ENCODE measurements at regions not wholly inside any gene's neighbourhood (a gene's known extent, or its start where the extent isn't known, plus 50 kb on each side); places are given as distances from the start of the nearest gene placed in this dataset.
"Not testable (repeated sequence)": the region's sequence is repeated elsewhere in the genome, so short reads cannot be mapped to it uniquely, and the experiment has no call there.

DNA sequence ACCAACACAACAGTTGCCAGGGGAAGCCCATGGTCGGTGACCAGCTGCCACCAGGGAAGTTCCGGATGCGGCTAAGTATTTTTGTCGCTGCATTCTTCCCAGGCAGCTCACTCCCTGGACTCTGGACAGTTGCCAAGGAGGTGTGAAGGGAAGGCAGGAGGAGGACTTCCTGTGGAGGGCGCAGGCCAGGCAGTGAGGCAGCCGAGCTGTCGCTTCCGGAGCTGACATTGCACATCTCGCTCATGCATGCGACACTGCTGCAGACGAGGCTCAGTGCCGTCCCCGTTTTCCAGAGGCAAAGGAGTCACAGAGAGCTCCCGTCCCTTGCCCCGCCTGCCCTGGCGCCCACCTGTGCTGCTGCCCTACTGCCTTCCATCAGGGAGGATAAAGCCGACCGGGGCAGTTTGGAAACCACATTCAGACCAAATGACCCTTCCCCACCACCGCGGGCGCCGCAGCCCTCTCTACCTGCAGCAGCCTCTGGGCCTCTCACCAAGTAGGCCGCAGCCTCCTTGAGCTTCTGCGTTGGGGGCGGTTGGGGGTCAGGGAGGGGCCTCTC, 81.4 kb downstream of the NENF start:
- DNase-seq (ENCODE audit: low read depth in 2 of 2): peak; percentile 29 to 74
- Histone ChIP-seq H3K79me2 (ENCODE audit: control insufficient read depth, insufficient read depth, low read length) (no peaks in the 10 kb centered on the region), H3K27ac (ENCODE audit: insufficient read depth, low read length) (no peak overlapping the region), H3K4me3 (replicated peaks in 1 of 4; ENCODE audit: control extremely low read depth in 1 of 4, insufficient read depth in 1 of 4, low read depth in 3 of 4, low read length in 4 of 4) (no peak overlapping the region), H3K4me2 (ENCODE audit: extremely low read depth, insufficient read depth, low read length) (no peak overlapping the region), H3K9ac (ENCODE audit: insufficient read depth, low read length) (no peak overlapping the region), H3K27me3 (ENCODE audit: control insufficient read depth, insufficient read depth, low read length) (peaks cover 6% of the 10 kb centered on the region), H3K36me3 (ENCODE audit: control insufficient read depth, insufficient read depth, low read length) (no peaks in the 10 kb centered on the region), H4K20me1 (ENCODE audit: control insufficient read depth, extremely low read depth, insufficient read depth, low read length) (no peaks in the 10 kb centered on the region), H3K4me1 (ENCODE audit: control insufficient read depth, extremely low read depth, insufficient read depth, low read length) (peaks cover 6% of the 10 kb centered on the region), H3K9me3 (ENCODE audit: control insufficient read depth, insufficient read depth, low read depth, low read length) (no peaks in the 10 kb centered on the region), H2AFZ (ENCODE audit: low read length) (no peak overlapping the region)
- TF ChIP-seq EZH2 (IDR thresholded peaks at IDR 0.05; ENCODE audit: low read length, missing control alignments) (peak; percentile 62), CTCF (conservative IDR thresholded peaks at IDR 0.05 in 1 of 2, IDR thresholded peaks at IDR 0.05 in 1 of 2; ENCODE audit: low read depth in 1 of 2, low read length in 2 of 2) (no peak)

DNA sequence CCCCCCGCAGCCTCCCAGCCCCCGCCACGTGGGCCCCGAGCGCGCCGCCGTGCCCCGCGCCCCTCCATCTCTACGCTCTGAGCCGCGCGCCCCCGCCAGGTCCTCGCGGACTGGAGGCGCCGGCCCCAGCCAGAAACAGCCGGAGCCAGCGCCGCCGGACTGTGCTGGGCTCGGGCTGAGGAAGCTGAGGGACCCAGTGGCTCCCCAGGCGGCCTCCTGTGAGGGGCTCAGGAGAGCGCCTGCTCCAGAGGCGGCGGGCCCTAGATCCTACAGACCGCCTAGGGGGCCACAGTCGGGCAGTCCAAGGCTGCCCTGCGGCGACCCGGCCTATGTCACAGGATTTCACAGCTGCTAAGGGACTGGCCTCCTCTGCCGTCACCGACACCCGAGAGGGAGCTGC, 82.1 kb downstream of the NENF start:
- Histone ChIP-seq H3K27ac (ENCODE audit: insufficient read depth, low read length) (no peak overlapping the region), H4K20me1 (ENCODE audit: control insufficient read depth, extremely low read depth, insufficient read depth, low read length) (no peaks in the 10 kb centered on the region), H3K4me1 (ENCODE audit: control insufficient read depth, extremely low read depth, insufficient read depth, low read length) (peaks cover 6% of the 10 kb centered on the region), H3K9ac (ENCODE audit: insufficient read depth, low read length) (no peak overlapping the region), H3K4me2 (ENCODE audit: extremely low read depth, insufficient read depth, low read length) (no peak overlapping the region), H3K36me3 (ENCODE audit: control insufficient read depth, insufficient read depth, low read length) (no peaks in the 10 kb centered on the region), H3K9me3 (ENCODE audit: control insufficient read depth, insufficient read depth, low read depth, low read length) (no peaks in the 10 kb centered on the region), H2AFZ (ENCODE audit: low read length) (no peak overlapping the region), H3K79me2 (ENCODE audit: control insufficient read depth, insufficient read depth, low read length) (no peaks in the 10 kb centered on the region), H3K27me3 (ENCODE audit: control insufficient read depth, insufficient read depth, low read length) (peaks cover 6% of the 10 kb centered on the region), H3K4me3 (replicated peaks in 1 of 4; ENCODE audit: control extremely low read depth in 1 of 4, insufficient read depth in 1 of 4, low read depth in 3 of 4, low read length in 4 of 4) (no peak overlapping the region)
- TF ChIP-seq EZH2 (IDR thresholded peaks at IDR 0.05; ENCODE audit: low read length, missing control alignments) (no peak), CTCF (conservative IDR thresholded peaks at IDR 0.05 in 1 of 2, IDR thresholded peaks at IDR 0.05 in 1 of 2; ENCODE audit: low read depth in 1 of 2, low read length in 2 of 2) (no peak)
- no peak for DNase-seq (ENCODE audit: low read depth in 2 of 2)

- H3K27ac ChIP-seq (ENCODE audit: insufficient read depth, low read length): no peak overlapping the region
- no peaks in the 10 kb centered on the region for H3K36me3 ChIP-seq (ENCODE audit: control insufficient read depth, insufficient read depth, low read length)
- H4K20me1 ChIP-seq (ENCODE audit: control insufficient read depth, extremely low read depth, insufficient read depth, low read length): no peaks in the 10 kb centered on the region
- H3K79me2 ChIP-seq (ENCODE audit: control insufficient read depth, insufficient read depth, low read length): no peaks in the 10 kb centered on the region
- H3K27me3 ChIP-seq (ENCODE audit: control insufficient read depth, insufficient read depth, low read length): peaks cover 8% of the 10 kb centered on the region
- H3K4me2 ChIP-seq (ENCODE audit: extremely low read depth, insufficient read depth, low read length): no peak overlapping the region
- H3K9ac ChIP-seq (ENCODE audit: insufficient read depth, low read length): no peak overlapping the region
- no peak overlapping the region for H3K4me3 ChIP-seq (replicated peaks in 1 of 4; ENCODE audit: control extremely low read depth in 1 of 4, insufficient read depth in 1 of 4, low read depth in 3 of 4, low read length in 4 of 4)
- H2AFZ ChIP-seq (ENCODE audit: low read length): no peak overlapping the region
- peaks cover 6% of the 10 kb centered on the region for H3K4me1 ChIP-seq (ENCODE audit: control insufficient read depth, extremely low read depth, insufficient read depth, low read length)
- no peaks in the 10 kb centered on the region for H3K9me3 ChIP-seq (ENCODE audit: control insufficient read depth, insufficient read depth, low read depth, low read length)
- no peak for DNase-seq (ENCODE audit: low read depth in 2 of 2)
- no peak for TF ChIP-seq EZH2 (IDR thresholded peaks at IDR 0.05; ENCODE audit: low read length, missing control alignments)
- TF ChIP-seq CTCF (conservative IDR thresholded peaks at IDR 0.05 in 1 of 2, IDR thresholded peaks at IDR 0.05 in 1 of 2; ENCODE audit: low read depth in 1 of 2, low read length in 2 of 2): no peak
These were observed 82.6 kb downstream of the NENF start for GRCh38 chr1:212515329-212515760.

DNA sequence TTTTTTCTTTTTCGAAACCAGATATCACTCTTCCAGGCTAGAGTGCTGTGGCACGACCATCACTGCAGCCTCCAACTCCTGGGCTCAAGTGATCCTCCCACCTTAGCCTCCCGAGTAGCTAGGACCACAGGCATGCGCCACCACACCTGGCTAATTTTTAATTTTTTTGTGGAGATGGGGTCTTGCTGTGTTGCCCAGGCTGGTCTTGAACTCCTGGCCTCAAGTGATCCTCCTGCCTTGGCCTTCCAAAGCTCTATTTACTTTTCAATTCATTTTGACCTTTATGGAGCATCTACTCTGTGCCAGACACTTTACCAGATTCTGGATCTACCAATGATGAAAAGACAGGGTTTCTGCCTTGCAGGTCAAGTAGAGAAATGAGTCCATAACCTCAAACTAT, 83.3 kb downstream of the NENF start:
- not testable (repeated sequence) for H3K4me3 ChIP-seq (replicated peaks in 1 of 4; ENCODE audit: control extremely low read depth in 1 of 4, insufficient read depth in 1 of 4, low read depth in 3 of 4, low read length in 4 of 4); H3K4me2 ChIP-seq (ENCODE audit: extremely low read depth, insufficient read depth, low read length); H3K4me1 ChIP-seq (ENCODE audit: control insufficient read depth, extremely low read depth, insufficient read depth, low read length); H2AFZ ChIP-seq (ENCODE audit: low read length); H3K36me3 ChIP-seq (ENCODE audit: control insufficient read depth, insufficient read depth, low read length); H3K79me2 ChIP-seq (ENCODE audit: control insufficient read depth, insufficient read depth, low read length); H3K9ac ChIP-seq (ENCODE audit: insufficient read depth, low read length); H3K27me3 ChIP-seq (ENCODE audit: control insufficient read depth, insufficient read depth, low read length); H3K9me3 ChIP-seq (ENCODE audit: control insufficient read depth, insufficient read depth, low read depth, low read length); H4K20me1 ChIP-seq (ENCODE audit: control insufficient read depth, extremely low read depth, insufficient read depth, low read length); DNase-seq (ENCODE audit: low read depth in 2 of 2); H3K27ac ChIP-seq (ENCODE audit: insufficient read depth, low read length)

Measured in fibroblast of lung (primary cell).